ENCODE measurements at regions not wholly inside any gene's neighbourhood (a gene's known extent, or its start where the extent isn't known, plus 50 kb on each side); places are given as distances from the start of the nearest gene placed in this dataset.

DNA sequence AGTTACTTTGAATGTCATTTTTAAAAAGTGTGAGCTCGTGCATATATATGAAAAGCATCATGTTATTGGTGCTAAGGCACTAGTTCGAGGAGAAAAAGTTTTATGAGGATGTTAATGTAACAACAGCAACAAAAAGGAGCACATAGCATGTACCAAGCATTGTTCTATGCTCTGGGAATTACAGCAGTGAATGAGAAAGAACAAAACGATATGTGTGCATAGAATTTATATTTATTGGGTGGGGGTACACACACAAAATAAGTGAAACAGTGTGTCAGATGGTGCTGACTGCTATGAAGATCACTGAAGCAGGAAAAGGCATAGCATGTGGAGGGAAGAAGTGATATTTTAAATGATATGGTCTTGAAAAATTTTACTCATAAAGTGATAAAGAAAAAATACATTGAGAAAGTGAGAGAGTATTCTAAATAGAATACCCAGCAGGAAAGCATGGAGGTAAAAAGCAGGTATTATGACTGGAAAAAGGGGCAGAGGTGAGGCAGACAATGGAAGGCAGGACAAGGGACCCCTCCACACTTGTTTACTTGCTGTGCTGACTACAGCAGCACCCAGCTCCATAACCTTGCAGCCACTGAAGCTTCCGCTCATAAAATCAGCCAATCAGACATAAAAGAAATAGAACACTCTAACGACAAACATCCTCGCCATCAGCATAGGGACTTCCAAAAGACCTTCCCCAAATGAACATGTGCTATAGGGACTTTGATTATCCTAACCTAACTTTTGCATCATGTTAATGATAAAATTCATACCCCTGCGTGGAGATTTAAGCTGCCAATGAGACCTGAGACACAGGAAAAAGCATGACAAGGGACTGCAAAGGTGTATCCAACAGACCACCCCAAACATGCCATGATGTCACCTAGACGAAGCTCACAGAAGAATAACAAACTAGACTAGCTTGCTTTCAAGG, 119.9 kb downstream of the HFE start:
- TF ChIP-seq, protein P1, sequence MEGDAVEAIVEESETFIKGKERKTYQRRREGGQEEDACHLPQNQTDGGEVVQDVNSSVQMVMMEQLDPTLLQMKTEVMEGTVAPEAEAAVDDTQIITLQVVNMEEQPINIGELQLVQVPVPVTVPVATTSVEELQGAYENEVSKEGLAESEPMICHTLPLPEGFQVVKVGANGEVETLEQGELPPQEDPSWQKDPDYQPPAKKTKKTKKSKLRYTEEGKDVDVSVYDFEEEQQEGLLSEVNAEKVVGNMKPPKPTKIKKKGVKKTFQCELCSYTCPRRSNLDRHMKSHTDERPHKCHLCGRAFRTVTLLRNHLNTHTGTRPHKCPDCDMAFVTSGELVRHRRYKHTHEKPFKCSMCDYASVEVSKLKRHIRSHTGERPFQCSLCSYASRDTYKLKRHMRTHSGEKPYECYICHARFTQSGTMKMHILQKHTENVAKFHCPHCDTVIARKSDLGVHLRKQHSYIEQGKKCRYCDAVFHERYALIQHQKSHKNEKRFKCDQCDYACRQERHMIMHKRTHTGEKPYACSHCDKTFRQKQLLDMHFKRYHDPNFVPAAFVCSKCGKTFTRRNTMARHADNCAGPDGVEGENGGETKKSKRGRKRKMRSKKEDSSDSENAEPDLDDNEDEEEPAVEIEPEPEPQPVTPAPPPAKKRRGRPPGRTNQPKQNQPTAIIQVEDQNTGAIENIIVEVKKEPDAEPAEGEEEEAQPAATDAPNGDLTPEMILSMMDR (IDR thresholded peaks at IDR 0.05): no peak
- no peak for TF ChIP-seq POLR2A (IDR thresholded peaks at IDR 0.05)
